CD4-positive, alpha-beta T cell (primary cell): ENCODE measurements at regions not wholly inside any gene's neighbourhood (a gene's known extent, or its start where the extent isn't known, plus 50 kb on each side); places are given as distances from the start of the nearest gene placed in this dataset.

Experiments
- ATAC-seq: fragments of 200-7000 bp; cut with Tn5 transposase; one replicate; pipeline ENCODE4 v1.10.0; 2022; ENCODE audit warnings: mild to moderate bottlenecking; ENCODE audit not compliant: poor library complexity
- CTCF ChIA-PET: fragments of 350-600 bp; sonication (Branson Sonifier 250); formaldehyde crosslinking; loops from one replicate; lab custom pipeline; 2021; ENCODE audit warnings: antibody characterized with exemption, inconsistent platforms; lab: Charles Lee
- POLR2A ChIA-PET: fragments of 350-600 bp; sonication (Branson Sonifier 250); formaldehyde crosslinking; loops from one replicate; lab custom pipeline; 2021; ENCODE audit warnings: antibody characterized with exemption, inconsistent platforms; lab: Charles Lee
- DNase-seq, 14 experiments: peaks; one replicate each; pipeline ENCODE4 v3.0.0-alpha.2; 2013 to 2020; ENCODE audit warnings: mixed read lengths in 2 of 14
- H3K27ac ChIP-seq, 2 donors: one replicate each; pipeline versions ENCODE4 v1.5.1 to v1.7.0; 2013; ENCODE audit warnings: low read length in 2 of 2, low read depth in 1 of 2, mild to moderate bottlenecking in 1 of 2
- H3K27me3 ChIP-seq, 2 experiments: 1 replicate in 1 of 2; 2 replicates in 1 of 2; pipeline versions ENCODE4 v1.6.1 to v1.7.0; 2013; ENCODE audit warnings: low read length in 2 of 2, control low read depth in 1 of 2, mild to moderate bottlenecking in 1 of 2, moderate library complexity in 1 of 2; ENCODE audit not compliant: insufficient read depth in 2 of 2, control insufficient read depth in 1 of 2
- H3K36me3 ChIP-seq: one replicate; pipeline ENCODE4 v1.6.1; 2013; ENCODE audit warnings: low read length, control low read depth; ENCODE audit not compliant: insufficient read depth
- H3K4me1 ChIP-seq: one replicate; pipeline ENCODE4 v1.6.1; 2013; ENCODE audit warnings: low read length, control low read depth; ENCODE audit not compliant: insufficient read depth
- H3K4me3 ChIP-seq: one replicate; pipeline ENCODE4 v1.5.1; 2013; ENCODE audit warnings: mild to moderate bottlenecking, low read length, moderate library complexity
- H3K9me3 ChIP-seq, 2 experiments: 1 replicate in 1 of 2; 2 replicates in 1 of 2; pipeline versions ENCODE4 v1.6.1 to v1.7.0; 2013; ENCODE audit warnings: low read length in 2 of 2, mild to moderate bottlenecking in 2 of 2, control low read depth in 1 of 2, moderate library complexity in 1 of 2; ENCODE audit not compliant: control insufficient read depth in 1 of 2, insufficient read depth in 1 of 2
- H3K27ac Mint-ChIP-seq: one replicate; pipeline ENCODE4 v1.8.0; 2020; ENCODE audit warnings: mixed read lengths
- H3K27me3 Mint-ChIP-seq: one replicate; pipeline ENCODE4 v1.8.0; 2021; ENCODE audit warnings: mixed read lengths
- H3K36me3 Mint-ChIP-seq: one replicate; pipeline ENCODE4 v1.8.0; 2021; ENCODE audit warnings: low read depth, mixed read lengths
- H3K4me1 Mint-ChIP-seq: one replicate; pipeline ENCODE4 v1.8.0; 2021; ENCODE audit warnings: low read depth, mixed read lengths
- H3K4me3 Mint-ChIP-seq: one replicate; pipeline ENCODE4 v1.8.0; 2020; ENCODE audit warnings: mild to moderate bottlenecking, mixed read lengths
- H3K9me3 Mint-ChIP-seq: one replicate; pipeline ENCODE4 v1.8.0; 2020; ENCODE audit warnings: mixed read lengths
- CTCF ChIP-seq: fragments of 200-600 bp; IDR thresholded peaks from one replicate; pipeline ENCODE4 v1.8.0; 2022; ENCODE audit warnings: antibody characterized with exemption, mild to moderate bottlenecking
- intact Hi-C, 2 experiments: fragments of 100-400 bp; cut with DNase I in 1 of 2; cut with micrococcal nuclease in 1 of 2; formaldehyde crosslinking; loops; one replicate each; pipeline versions ENCODE4 v1.15.1 to v1.9.0; 2023 to 2025; cut with DNase I, micrococcal nuclease

GRCh38 chr18:37673671-37674070 is 108.1 kb upstream of the CELF4 start:
- Mint-ChIP-seq H3K4me1 (no peaks in the 10 kb centered on the region), H3K36me3 (no peaks in the 10 kb centered on the region), H3K9me3 (peaks cover 3% of the 10 kb centered on the region), H3K4me3 (no peak overlapping the region), H3K27ac (no peak overlapping the region), H3K27me3 (no peaks in the 10 kb centered on the region)
- Histone ChIP-seq H3K9me3 (peaks cover 5 to 24% of the 10 kb centered on the region in 2 experiments), H3K27me3 (no peaks in the 10 kb centered on the region), H3K36me3 (no peaks in the 10 kb centered on the region), H3K4me1 (no peaks in the 10 kb centered on the region), H3K4me3 (no peak overlapping the region), H3K27ac (no peak overlapping the region)
- intact Hi-C loops, result no loop called here
- ATAC-seq, result no peak
- TF ChIP-seq CTCF, result no peak
- no peak for DNase-seq
- CTCF ChIA-PET, result no interaction called here
- POLR2A ChIA-PET, result no interaction called here

GRCh38 chr18:37672932-37673595 is 107.5 kb upstream of the CELF4 start:
- peaks cover 5 to 24% of the 10 kb centered on the region in 2 experiments for H3K9me3 ChIP-seq
- H3K4me1 ChIP-seq, result no peaks in the 10 kb centered on the region
- H3K4me3 ChIP-seq, result no peak overlapping the region
- no peak for ATAC-seq
- Mint-ChIP-seq H3K36me3 (no peaks in the 10 kb centered on the region), H3K4me3 (no peak overlapping the region), H3K27ac (no peak overlapping the region), H3K4me1 (no peaks in the 10 kb centered on the region), H3K9me3 (peaks cover 3% of the 10 kb centered on the region), H3K27me3 (no peaks in the 10 kb centered on the region)
- no peaks in the 10 kb centered on the region for H3K27me3 ChIP-seq
- no peak for DNase-seq
- H3K36me3 ChIP-seq, result no peaks in the 10 kb centered on the region
- ChIA-PET POLR2A (no interaction called here), CTCF (no interaction called here)
- H3K27ac ChIP-seq, result no peak overlapping the region
- intact Hi-C loops, result no loop called here
- no peak for TF ChIP-seq CTCF

GRCh38 chr18:37672001-37672400 is 106.4 kb upstream of the CELF4 start:
- ATAC-seq (no peak), DNase-seq (no peak)
- Mint-ChIP-seq H3K27ac (no peak overlapping the region), H3K27me3 (no peaks in the 10 kb centered on the region), H3K4me1 (no peaks in the 10 kb centered on the region), H3K9me3 (peaks cover 3% of the 10 kb centered on the region), H3K4me3 (no peak overlapping the region), H3K36me3 (no peaks in the 10 kb centered on the region)
- CTCF ChIA-PET, result no interaction called here
- Histone ChIP-seq H3K4me3 (no peak overlapping the region), H3K4me1 (no peaks in the 10 kb centered on the region), H3K36me3 (no peaks in the 10 kb centered on the region), H3K9me3 (peaks cover 5 to 24% of the 10 kb centered on the region in 2 experiments), H3K27ac (no peak overlapping the region), H3K27me3 (no peaks in the 10 kb centered on the region)
- POLR2A ChIA-PET, result no interaction called here
- TF ChIP-seq CTCF, result no peak
- intact Hi-C loops, result no loop called here
